OCI-LY7 (cell line): ENCODE measurements at regions not wholly inside any gene's neighbourhood (a gene's known extent, or its start where the extent isn't known, plus 50 kb on each side); places are given as distances from the start of the nearest gene placed in this dataset.

Experiments
- BruUV-seq: library from RNA; stranded (reverse); fragments of 400-500 nt; replicated peaks from 2 replicates; lab custom pipeline; 2021; lab: Mats Ljungman, UMichigan
- CTCF ChIA-PET: fragments of 300-600 bp; sonication (Branson Sonifier 250); formaldehyde crosslinking; loops from one replicate; lab custom pipeline; 2022; ENCODE audit warnings: antibody characterized with exemption; ENCODE audit not compliant: unreplicated experiment; lab: Charles Lee
- POLR2A ChIA-PET: fragments of 300-600 bp; sonication (Branson Sonifier 250); formaldehyde crosslinking; loops from one replicate; lab custom pipeline; 2022; ENCODE audit warnings: antibody characterized with exemption; lab: Charles Lee
- DNase-seq: peaks from one replicate; pipeline ENCODE4 v3.0.0-alpha.2; 2015; ENCODE audit warnings: low spot score
- H2AFZ ChIP-seq: fragments of 200-600 bp; sonication (generic), shearing (Covaris generic); 2 replicates; pipeline ENCODE4 v1.6.1; 2014; ENCODE audit warnings: mild to moderate bottlenecking, antibody characterized with exemption, low read length, moderate library complexity
- H3K27ac ChIP-seq: fragments of 200-600 bp; sonication (generic); 2 replicates; pipeline ENCODE4 v1.5.1; 2014; ENCODE audit warnings: mixed run types, low read depth, mild to moderate bottlenecking, moderate library complexity, low read length, inconsistent platforms; ENCODE audit not compliant: poor library complexity, severe bottlenecking
- H3K36me3 ChIP-seq: fragments of 200-600 bp; sonication (generic); 2 replicates; pipeline ENCODE4 v1.6.1; 2014; ENCODE audit warnings: mild to moderate bottlenecking, antibody characterized with exemption, low read length, moderate library complexity, mixed read lengths; ENCODE audit not compliant: insufficient read depth
- H3K4me1 ChIP-seq: fragments of 200-600 bp; sonication (generic); 2 replicates; pipeline ENCODE4 v1.5.1; 2014; ENCODE audit warnings: mild to moderate bottlenecking, low read length; ENCODE audit not compliant: insufficient read depth, poor library complexity, severe bottlenecking
- H3K4me2 ChIP-seq: fragments of 200-600 bp; sonication (generic); 2 replicates; pipeline ENCODE4 v1.6.1; 2014; ENCODE audit warnings: mild to moderate bottlenecking, low read length
- H3K4me3 ChIP-seq: fragments of 200-600 bp; sonication (generic); 2 replicates; pipeline ENCODE4 v1.5.1; 2014; ENCODE audit warnings: mild to moderate bottlenecking, low read depth, low read length; ENCODE audit not compliant: poor library complexity, severe bottlenecking
- H3K79me2 ChIP-seq: fragments of 200-600 bp; sonication (generic); 2 replicates; pipeline ENCODE4 v1.6.1; 2016; ENCODE audit warnings: low read depth, mild to moderate bottlenecking, low read length, moderate library complexity, mixed read lengths; ENCODE audit not compliant: insufficient read depth
- H3K9me2 ChIP-seq: fragments of 200-600 bp; sonication (generic); 2 replicates; pipeline ENCODE4 v1.6.1; 2016; ENCODE audit warnings: mild to moderate bottlenecking, low read length, mixed read lengths; ENCODE audit not compliant: insufficient read depth
- H3K9me3 ChIP-seq: fragments of 200-600 bp; sonication (generic); 2 replicates; pipeline ENCODE4 v1.6.1; 2014; ENCODE audit warnings: mild to moderate bottlenecking, mixed run types, low read length, mixed read lengths
- H4K20me1 ChIP-seq: fragments of 200-600 bp; sonication (generic); 2 replicates; pipeline ENCODE4 v1.6.1; 2014; ENCODE audit warnings: mild to moderate bottlenecking, antibody characterized with exemption, low read length, moderate library complexity, mixed read lengths; ENCODE audit not compliant: insufficient read depth
- EZH2phosphoT487 ChIP-seq: fragments of 200-600 bp; sonication (generic); IDR thresholded peaks from 2 replicates; pipeline ENCODE4 v1.6.1; 2018; ENCODE audit warnings: low read depth, borderline replicate concordance, mild to moderate bottlenecking, mixed run types, antibody characterized with exemption, low read length, moderate library complexity, mixed read lengths
- intact Hi-C: fragments of 100-400 bp; cut with micrococcal nuclease; formaldehyde crosslinking; loops from one replicate; pipeline ENCODE4 v1.10.0; 2022; ENCODE audit not compliant: unreplicated experiment
- TF ChIP-seq, protein P1 (sequence below): fragments of 200-600 bp; sonication (generic); conservative IDR thresholded peaks from 2 replicates; pipeline ENCODE4 v1.5.1; 2014; ENCODE audit warnings: mild to moderate bottlenecking, antibody characterized with exemption, low read length, moderate library complexity, mixed read lengths

DNA sequence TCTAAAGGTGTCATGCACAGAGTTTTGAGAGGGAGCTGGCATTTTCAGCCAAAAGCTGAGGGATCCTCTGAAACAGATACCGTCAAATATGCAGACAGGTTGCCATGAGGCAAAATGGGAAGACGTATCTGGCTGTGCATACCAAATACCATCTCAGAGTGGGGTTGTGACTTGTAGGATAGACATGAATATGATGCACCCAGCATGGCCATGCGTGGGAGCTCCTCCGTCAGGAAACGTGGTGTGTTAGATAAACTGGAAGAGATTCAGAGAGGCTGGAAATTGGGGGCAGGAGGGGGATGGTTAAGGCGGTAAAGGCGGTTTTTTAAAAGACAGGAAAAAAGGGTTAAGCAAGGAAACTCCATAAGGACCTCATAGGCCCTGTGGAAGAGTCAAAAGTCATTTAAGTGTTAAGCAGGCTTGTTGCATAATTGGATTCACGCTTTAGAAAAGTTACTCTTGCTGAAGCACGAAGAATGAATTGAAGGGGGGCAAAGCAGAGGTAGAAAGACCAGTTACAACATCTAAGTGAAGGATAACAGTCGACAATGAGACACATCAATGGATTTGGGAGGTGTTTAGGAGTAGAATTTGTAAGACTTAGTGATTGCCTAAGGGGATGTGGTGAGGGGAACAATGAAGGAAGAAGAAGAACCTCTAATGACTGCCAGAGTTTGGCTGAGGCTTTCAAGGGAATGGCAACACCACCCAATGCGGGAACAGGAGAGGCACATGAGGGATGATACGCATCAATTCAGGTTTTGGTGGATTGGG lies 139.6 kb upstream of the CTAGE1 start:
- no peak for TF ChIP-seq EZH2phosphoT487
- TF ChIP-seq, protein P1, sequence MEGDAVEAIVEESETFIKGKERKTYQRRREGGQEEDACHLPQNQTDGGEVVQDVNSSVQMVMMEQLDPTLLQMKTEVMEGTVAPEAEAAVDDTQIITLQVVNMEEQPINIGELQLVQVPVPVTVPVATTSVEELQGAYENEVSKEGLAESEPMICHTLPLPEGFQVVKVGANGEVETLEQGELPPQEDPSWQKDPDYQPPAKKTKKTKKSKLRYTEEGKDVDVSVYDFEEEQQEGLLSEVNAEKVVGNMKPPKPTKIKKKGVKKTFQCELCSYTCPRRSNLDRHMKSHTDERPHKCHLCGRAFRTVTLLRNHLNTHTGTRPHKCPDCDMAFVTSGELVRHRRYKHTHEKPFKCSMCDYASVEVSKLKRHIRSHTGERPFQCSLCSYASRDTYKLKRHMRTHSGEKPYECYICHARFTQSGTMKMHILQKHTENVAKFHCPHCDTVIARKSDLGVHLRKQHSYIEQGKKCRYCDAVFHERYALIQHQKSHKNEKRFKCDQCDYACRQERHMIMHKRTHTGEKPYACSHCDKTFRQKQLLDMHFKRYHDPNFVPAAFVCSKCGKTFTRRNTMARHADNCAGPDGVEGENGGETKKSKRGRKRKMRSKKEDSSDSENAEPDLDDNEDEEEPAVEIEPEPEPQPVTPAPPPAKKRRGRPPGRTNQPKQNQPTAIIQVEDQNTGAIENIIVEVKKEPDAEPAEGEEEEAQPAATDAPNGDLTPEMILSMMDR: no peak
- Histone ChIP-seq H3K36me3 (no peaks in the 10 kb centered on the region), H3K9me2 (no peaks in the 10 kb centered on the region), H2AFZ (no peak overlapping the region), H3K27ac (no peak overlapping the region), H3K4me3 (no peak overlapping the region), H3K9me3 (no peaks in the 10 kb centered on the region), H4K20me1 (no peaks in the 10 kb centered on the region), H3K4me1 (no peaks in the 10 kb centered on the region), H3K4me2 (no peak overlapping the region), H3K79me2 (no peaks in the 10 kb centered on the region)
- intact Hi-C loops: no loop called here
- ChIA-PET POLR2A (no interaction called here), CTCF (no interaction called here)
- no peak for DNase-seq
- no TSS peak for BruUV-seq

DNA sequence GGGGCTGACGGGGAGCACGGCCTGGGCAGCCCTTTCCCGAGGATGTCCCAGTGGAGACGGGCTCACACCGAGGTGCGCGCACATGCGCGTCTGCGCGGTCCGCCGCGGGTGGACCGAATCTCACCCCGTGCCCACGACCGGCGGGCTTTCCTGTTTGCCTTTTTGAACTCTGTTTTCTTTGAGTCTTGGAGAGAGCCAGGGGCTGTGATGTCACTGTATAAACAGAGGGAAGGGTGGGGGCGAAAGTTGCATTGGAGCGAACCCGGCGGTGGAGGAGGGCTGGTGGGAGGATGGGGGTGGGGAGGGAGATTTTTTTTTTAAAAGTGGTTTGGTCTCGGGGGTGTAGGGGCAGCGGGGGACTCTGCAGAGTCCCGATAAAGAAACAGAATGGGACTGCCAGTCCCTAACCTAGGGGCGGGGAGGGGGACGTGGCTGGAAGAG lies 141.2 kb upstream of the CTAGE1 start:
- H3K27ac ChIP-seq: no peak overlapping the region
- no peak overlapping the region for H2AFZ ChIP-seq
- H3K9me2 ChIP-seq: no peaks in the 10 kb centered on the region
- no peak overlapping the region for H3K4me2 ChIP-seq
- intact Hi-C loops: no loop called here
- ChIA-PET POLR2A (no interaction called here), CTCF (no interaction called here)
- TF ChIP-seq, protein P1: no peak
- TF ChIP-seq EZH2phosphoT487: no peak
- H3K36me3 ChIP-seq: no peaks in the 10 kb centered on the region
- BruUV-seq: no TSS peak
- no peaks in the 10 kb centered on the region for H4K20me1 ChIP-seq
- H3K79me2 ChIP-seq: no peaks in the 10 kb centered on the region
- H3K4me1 ChIP-seq: no peaks in the 10 kb centered on the region
- H3K4me3 ChIP-seq: no peak overlapping the region
- no peak for DNase-seq
- no peaks in the 10 kb centered on the region for H3K9me3 ChIP-seq
